Neural cell (in vitro differentiated cells): ENCODE measurements at regions not wholly inside any gene's neighbourhood (a gene's known extent, or its start where the extent isn't known, plus 50 kb on each side); places are given as distances from the start of the nearest gene placed in this dataset.

Experiments
- EP300 ChIP-seq: fragments of 450-650 bp; conservative IDR thresholded peaks from 2 replicates; pipeline ENCODE4 v1.6.1; 2014; ENCODE audit warnings: antibody characterized with exemption, mild to moderate bottlenecking, moderate library complexity; ENCODE audit not compliant: poor library complexity, severe bottlenecking
- EZH2 ChIP-seq: fragments of 200-600, 300-800 bp; shearing (Covaris generic), sonication (generic); IDR thresholded peaks from 2 replicates; pipeline ENCODE4 v1.6.1; 2014; ENCODE audit warnings: antibody characterized with exemption, low read length, borderline replicate concordance, mild to moderate bottlenecking; ENCODE audit not compliant: insufficient read depth, poor library complexity, severe bottlenecking
- MXI1 ChIP-seq: fragments of 450-650 bp; conservative IDR thresholded peaks from 2 replicates; pipeline ENCODE4 v1.6.1; 2014; ENCODE audit warnings: antibody characterized with exemption, mild to moderate bottlenecking; ENCODE audit not compliant: poor library complexity, severe bottlenecking
- POLR2AphosphoS5 ChIP-seq: IDR thresholded peaks from 2 replicates; pipeline ENCODE4 v1.6.1; 2012
- RAD21 ChIP-seq: fragments of 450-650 bp; conservative IDR thresholded peaks from 2 replicates; pipeline ENCODE4 v1.6.1; 2014; ENCODE audit warnings: antibody characterized with exemption, mild to moderate bottlenecking, moderate library complexity
- TF ChIP-seq, protein P1 (sequence below): fragments of 450-650 bp; IDR thresholded peaks from 2 replicates; pipeline ENCODE4 v1.5.1; 2014; ENCODE audit warnings: antibody characterized with exemption, mild to moderate bottlenecking, moderate library complexity; ENCODE audit not compliant: poor library complexity, severe bottlenecking
- TF ChIP-seq, protein P2 (sequence below): IDR thresholded peaks from 2 replicates; pipeline ENCODE4 v1.6.1; 2012; ENCODE audit warnings: borderline replicate concordance

DNA sequence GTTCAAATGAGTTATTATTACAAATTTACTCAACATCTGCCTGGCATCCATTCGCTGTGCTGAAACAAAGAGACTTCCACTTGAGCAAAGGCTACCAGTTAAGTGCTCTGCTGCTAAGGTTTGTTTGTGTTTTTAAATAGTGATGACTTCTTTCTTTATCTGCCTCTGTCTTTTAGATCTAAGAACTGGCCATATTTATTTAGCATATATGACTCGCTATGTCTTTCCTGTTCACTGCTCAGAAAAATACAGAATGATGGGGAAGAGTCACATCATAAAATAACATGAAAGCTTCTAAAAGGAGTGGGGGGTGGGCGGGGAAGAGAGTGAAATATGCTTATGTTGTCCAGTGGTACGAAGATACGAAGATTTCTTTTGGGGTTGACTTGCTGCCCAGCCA lies 322.2 kb downstream of the GPAT3 start:
- TF ChIP-seq, protein P1, sequence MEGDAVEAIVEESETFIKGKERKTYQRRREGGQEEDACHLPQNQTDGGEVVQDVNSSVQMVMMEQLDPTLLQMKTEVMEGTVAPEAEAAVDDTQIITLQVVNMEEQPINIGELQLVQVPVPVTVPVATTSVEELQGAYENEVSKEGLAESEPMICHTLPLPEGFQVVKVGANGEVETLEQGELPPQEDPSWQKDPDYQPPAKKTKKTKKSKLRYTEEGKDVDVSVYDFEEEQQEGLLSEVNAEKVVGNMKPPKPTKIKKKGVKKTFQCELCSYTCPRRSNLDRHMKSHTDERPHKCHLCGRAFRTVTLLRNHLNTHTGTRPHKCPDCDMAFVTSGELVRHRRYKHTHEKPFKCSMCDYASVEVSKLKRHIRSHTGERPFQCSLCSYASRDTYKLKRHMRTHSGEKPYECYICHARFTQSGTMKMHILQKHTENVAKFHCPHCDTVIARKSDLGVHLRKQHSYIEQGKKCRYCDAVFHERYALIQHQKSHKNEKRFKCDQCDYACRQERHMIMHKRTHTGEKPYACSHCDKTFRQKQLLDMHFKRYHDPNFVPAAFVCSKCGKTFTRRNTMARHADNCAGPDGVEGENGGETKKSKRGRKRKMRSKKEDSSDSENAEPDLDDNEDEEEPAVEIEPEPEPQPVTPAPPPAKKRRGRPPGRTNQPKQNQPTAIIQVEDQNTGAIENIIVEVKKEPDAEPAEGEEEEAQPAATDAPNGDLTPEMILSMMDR, result no peak
- TF ChIP-seq POLR2AphosphoS5, result no peak
- TF ChIP-seq EZH2, result no peak
- TF ChIP-seq, protein P2, sequence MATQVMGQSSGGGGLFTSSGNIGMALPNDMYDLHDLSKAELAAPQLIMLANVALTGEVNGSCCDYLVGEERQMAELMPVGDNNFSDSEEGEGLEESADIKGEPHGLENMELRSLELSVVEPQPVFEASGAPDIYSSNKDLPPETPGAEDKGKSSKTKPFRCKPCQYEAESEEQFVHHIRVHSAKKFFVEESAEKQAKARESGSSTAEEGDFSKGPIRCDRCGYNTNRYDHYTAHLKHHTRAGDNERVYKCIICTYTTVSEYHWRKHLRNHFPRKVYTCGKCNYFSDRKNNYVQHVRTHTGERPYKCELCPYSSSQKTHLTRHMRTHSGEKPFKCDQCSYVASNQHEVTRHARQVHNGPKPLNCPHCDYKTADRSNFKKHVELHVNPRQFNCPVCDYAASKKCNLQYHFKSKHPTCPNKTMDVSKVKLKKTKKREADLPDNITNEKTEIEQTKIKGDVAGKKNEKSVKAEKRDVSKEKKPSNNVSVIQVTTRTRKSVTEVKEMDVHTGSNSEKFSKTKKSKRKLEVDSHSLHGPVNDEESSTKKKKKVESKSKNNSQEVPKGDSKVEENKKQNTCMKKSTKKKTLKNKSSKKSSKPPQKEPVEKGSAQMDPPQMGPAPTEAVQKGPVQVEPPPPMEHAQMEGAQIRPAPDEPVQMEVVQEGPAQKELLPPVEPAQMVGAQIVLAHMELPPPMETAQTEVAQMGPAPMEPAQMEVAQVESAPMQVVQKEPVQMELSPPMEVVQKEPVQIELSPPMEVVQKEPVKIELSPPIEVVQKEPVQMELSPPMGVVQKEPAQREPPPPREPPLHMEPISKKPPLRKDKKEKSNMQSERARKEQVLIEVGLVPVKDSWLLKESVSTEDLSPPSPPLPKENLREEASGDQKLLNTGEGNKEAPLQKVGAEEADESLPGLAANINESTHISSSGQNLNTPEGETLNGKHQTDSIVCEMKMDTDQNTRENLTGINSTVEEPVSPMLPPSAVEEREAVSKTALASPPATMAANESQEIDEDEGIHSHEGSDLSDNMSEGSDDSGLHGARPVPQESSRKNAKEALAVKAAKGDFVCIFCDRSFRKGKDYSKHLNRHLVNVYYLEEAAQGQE, result no peak
- TF ChIP-seq MXI1, result no peak
- no peak for TF ChIP-seq RAD21
- TF ChIP-seq EP300, result no peak
